Gastrocnemius medialis (tissue), 4 donors: ENCODE measurements at regions not wholly inside any gene's neighbourhood (a gene's known extent, or its start where the extent isn't known, plus 50 kb on each side); places are given as distances from the start of the nearest gene placed in this dataset.

Source experiments
- POLR2A ChIP-seq, 2 donors: fragments of 450-650 bp; IDR thresholded peaks; one replicate each; pipeline ENCODE4 v1.6.1; 2017; ENCODE audit warnings: antibody characterized with exemption in 2 of 2, mild to moderate bottlenecking in 2 of 2, moderate library complexity in 2 of 2
- TF ChIP-seq, protein P1 (sequence below), 5 experiments: fragments of 450-650 bp in 3 of 5; fragments of 200-600 bp in 2 of 5; sonication (generic) in 2 of 5; IDR thresholded peaks in 4 of 5; conservative IDR thresholded peaks in 1 of 5; 1 replicate in 4 of 5; 2 replicates in 1 of 5; pipeline ENCODE4 v1.5.1; 2016 to 2019; ENCODE audit warnings: antibody characterized with exemption in 5 of 5, mild to moderate bottlenecking in 3 of 5, moderate library complexity in 3 of 5

- TF ChIP-seq, protein P1, sequence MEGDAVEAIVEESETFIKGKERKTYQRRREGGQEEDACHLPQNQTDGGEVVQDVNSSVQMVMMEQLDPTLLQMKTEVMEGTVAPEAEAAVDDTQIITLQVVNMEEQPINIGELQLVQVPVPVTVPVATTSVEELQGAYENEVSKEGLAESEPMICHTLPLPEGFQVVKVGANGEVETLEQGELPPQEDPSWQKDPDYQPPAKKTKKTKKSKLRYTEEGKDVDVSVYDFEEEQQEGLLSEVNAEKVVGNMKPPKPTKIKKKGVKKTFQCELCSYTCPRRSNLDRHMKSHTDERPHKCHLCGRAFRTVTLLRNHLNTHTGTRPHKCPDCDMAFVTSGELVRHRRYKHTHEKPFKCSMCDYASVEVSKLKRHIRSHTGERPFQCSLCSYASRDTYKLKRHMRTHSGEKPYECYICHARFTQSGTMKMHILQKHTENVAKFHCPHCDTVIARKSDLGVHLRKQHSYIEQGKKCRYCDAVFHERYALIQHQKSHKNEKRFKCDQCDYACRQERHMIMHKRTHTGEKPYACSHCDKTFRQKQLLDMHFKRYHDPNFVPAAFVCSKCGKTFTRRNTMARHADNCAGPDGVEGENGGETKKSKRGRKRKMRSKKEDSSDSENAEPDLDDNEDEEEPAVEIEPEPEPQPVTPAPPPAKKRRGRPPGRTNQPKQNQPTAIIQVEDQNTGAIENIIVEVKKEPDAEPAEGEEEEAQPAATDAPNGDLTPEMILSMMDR (IDR thresholded peaks at IDR 0.05 in 4 of 5, conservative IDR thresholded peaks at IDR 0.05 in 1 of 5), result no peak
- no peak for TF ChIP-seq POLR2A (IDR thresholded peaks at IDR 0.05)
These were observed 664.0 kb upstream of the SGO1 start for GRCh38 chr3:20849975-20850374.
